Pons (tissue), 1 donor: ENCODE measurements at regions not wholly inside any gene's neighbourhood (a gene's known extent, or its start where the extent isn't known, plus 50 kb on each side); places are given as distances from the start of the nearest gene placed in this dataset.
"Not testable (repeated sequence)": the region's sequence is repeated elsewhere in the genome, so short reads cannot be mapped to it uniquely, and the experiment has no call there.

ENCODE experiments used
- DNase-seq: peaks from one replicate; pipeline ENCODE4 v3.0.0-alpha.2; 2016; ENCODE audit warnings: low spot score

GRCh38 chr10:30697221-30697620, 67.7 kb upstream of the LYZL2 start:
- not testable (repeated sequence) for DNase-seq

- DNase-seq, result not testable (repeated sequence)
Measured at GRCh38 chr10:30696416-30697185, 67.0 kb upstream of the LYZL2 start.

- not testable (repeated sequence) for DNase-seq
Measured at GRCh38 chr10:30695481-30696236, 66.1 kb upstream of the LYZL2 start.

GRCh38 chr10:30694518-30695228, 65.1 kb upstream of the LYZL2 start:
- no peak for DNase-seq

GRCh38 chr10:30691639-30692015, 62.1 kb upstream of the LYZL2 start:
- no peak for DNase-seq

- not testable (repeated sequence) for DNase-seq
Measured at GRCh38 chr10:30690948-30691638, 61.5 kb upstream of the LYZL2 start.

GRCh38 chr10:30688456-30688855, 58.9 kb upstream of the LYZL2 start:
- no peak for DNase-seq

GRCh38 chr10:30687698-30688213, 58.2 kb upstream of the LYZL2 start:
- peak; percentile 52 for DNase-seq

GRCh38 chr10:30686708-30687107, 57.2 kb upstream of the LYZL2 start:
- no peak for DNase-seq

GRCh38 chr10:30683496-30683895, 53.9 kb upstream of the LYZL2 start:
- no peak for DNase-seq

GRCh38 chr10:30682377-30683199, 53.0 kb upstream of the LYZL2 start:
- DNase-seq, result not testable (repeated sequence)

- no peak for DNase-seq
Measured at GRCh38 chr10:30680908-30681307, 51.4 kb upstream of the LYZL2 start.
